Osteocyte (in vitro differentiated cells): ENCODE measurements at regions not wholly inside any gene's neighbourhood (a gene's known extent, or its start where the extent isn't known, plus 50 kb on each side); places are given as distances from the start of the nearest gene placed in this dataset.

Source experiments
- DNase-seq: peaks from one replicate; pipeline ENCODE4 v3.0.0; 2021; ENCODE audit warnings: mixed read lengths; ENCODE audit not compliant: unreplicated experiment; ENCODE audit errors: extremely low spot score
- H3K27ac Mint-ChIP-seq: one replicate; pipeline ENCODE4 v1.8.0; 2021; ENCODE audit warnings: mild to moderate bottlenecking, mixed read lengths; ENCODE audit not compliant: unreplicated experiment
- H3K27me3 Mint-ChIP-seq: one replicate; pipeline ENCODE4 v1.8.0; 2021; ENCODE audit warnings: mixed read lengths; ENCODE audit not compliant: unreplicated experiment
- H3K36me3 Mint-ChIP-seq: one replicate; pipeline ENCODE4 v1.8.0; 2021; ENCODE audit warnings: mixed read lengths; ENCODE audit not compliant: unreplicated experiment
- H3K4me1 Mint-ChIP-seq: one replicate; pipeline ENCODE4 v1.8.0; 2021; ENCODE audit warnings: mixed read lengths; ENCODE audit not compliant: unreplicated experiment
- H3K4me3 Mint-ChIP-seq: one replicate; pipeline ENCODE4 v1.8.0; 2021; ENCODE audit warnings: mild to moderate bottlenecking, moderate library complexity, mixed read lengths; ENCODE audit not compliant: unreplicated experiment
- H3K9me3 Mint-ChIP-seq: one replicate; pipeline ENCODE4 v1.8.0; 2021; ENCODE audit warnings: mixed read lengths; ENCODE audit not compliant: unreplicated experiment
- CTCF ChIP-seq: fragments of 200-600 bp; sonication (generic); IDR thresholded peaks from 2 replicates; pipeline ENCODE4 v1.5.0; 2021; ENCODE audit warnings: antibody characterized with exemption, mild to moderate bottlenecking, moderate library complexity

DNA sequence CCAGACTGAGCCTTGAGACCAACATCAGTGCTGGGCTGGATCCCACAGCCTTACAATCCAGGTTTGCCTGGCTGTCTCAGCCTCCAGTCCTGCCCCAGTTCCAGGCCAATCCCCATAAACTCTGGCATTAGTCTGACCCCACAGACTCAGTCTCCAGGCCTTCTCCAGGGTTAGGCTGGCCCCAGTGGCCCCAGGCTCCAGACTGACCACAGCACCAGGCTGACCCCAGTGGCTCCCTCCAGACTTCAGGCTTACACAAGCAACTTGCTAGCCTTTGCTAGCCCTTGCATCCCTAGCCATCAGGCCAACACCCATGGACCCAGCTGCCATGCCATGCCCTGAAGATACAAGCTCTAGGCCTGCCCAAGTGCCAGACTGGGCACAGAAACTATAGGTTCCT lies 1326.0 kb upstream of the C9orf72 start:
- H3K9me3 Mint-ChIP-seq: peaks cover 14% of the 10 kb centered on the region
- no peaks in the 10 kb centered on the region for H3K27me3 Mint-ChIP-seq
- no peak overlapping the region for H3K27ac Mint-ChIP-seq
- TF ChIP-seq CTCF: no peak
- H3K4me1 Mint-ChIP-seq: no peaks in the 10 kb centered on the region
- H3K36me3 Mint-ChIP-seq: no peaks in the 10 kb centered on the region
- no peak overlapping the region for H3K4me3 Mint-ChIP-seq
- no peak for DNase-seq

DNA sequence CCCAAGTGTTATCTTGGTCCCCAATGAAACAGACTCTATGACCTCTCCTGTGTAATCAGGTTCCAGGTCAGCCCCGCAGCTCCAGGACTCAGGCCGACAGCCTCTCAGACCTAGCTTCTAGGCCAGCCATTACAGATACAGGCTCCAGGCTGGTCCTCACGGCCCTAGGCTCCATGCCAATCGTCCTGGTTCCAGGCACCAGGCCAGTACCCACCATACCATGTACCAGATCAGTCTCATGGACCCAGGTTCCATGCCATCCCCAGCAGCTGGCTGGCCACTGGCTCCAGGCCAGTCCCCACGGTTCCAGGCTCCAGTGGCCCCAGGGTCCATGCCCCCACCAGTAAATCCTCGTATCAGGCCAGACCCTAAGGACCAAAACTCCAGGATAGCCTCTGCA lies 1326.6 kb upstream of the C9orf72 start:
- DNase-seq: no peak
- peaks cover 14% of the 10 kb centered on the region for H3K9me3 Mint-ChIP-seq
- no peak overlapping the region for H3K4me3 Mint-ChIP-seq
- TF ChIP-seq CTCF: no peak
- no peaks in the 10 kb centered on the region for H3K27me3 Mint-ChIP-seq
- no peaks in the 10 kb centered on the region for H3K36me3 Mint-ChIP-seq
- no peak overlapping the region for H3K27ac Mint-ChIP-seq
- no peaks in the 10 kb centered on the region for H3K4me1 Mint-ChIP-seq

GRCh38 chr9:28900406-28900805 lies 1327.1 kb upstream of the C9orf72 start:
- Mint-ChIP-seq H3K27me3 (no peaks in the 10 kb centered on the region), H3K9me3 (peaks cover 14% of the 10 kb centered on the region)

DNA sequence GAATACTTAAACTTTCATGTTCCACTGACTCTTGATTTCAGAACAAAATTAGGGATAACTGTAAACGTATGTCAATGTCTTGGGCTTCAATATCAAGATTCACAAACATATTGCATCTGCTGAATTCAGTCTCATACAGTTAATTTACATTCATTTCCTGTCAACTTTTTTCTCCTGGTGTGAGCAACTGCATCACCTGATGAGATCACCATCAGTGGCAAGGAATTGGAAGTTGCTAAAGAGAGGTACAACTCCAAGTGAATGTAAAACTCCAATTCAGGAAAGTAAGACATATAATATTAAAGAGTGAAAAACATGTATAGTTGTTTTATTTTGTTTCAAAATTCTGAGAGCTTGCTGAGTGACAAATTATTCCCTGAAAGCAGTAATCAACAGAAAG lies 1336.2 kb upstream of the C9orf72 start:
- Mint-ChIP-seq H3K27me3 (no peaks in the 10 kb centered on the region), H3K4me3 (no peak overlapping the region), H3K27ac (no peak overlapping the region), H3K9me3 (no peaks in the 10 kb centered on the region), H3K4me1 (no peaks in the 10 kb centered on the region), H3K36me3 (no peaks in the 10 kb centered on the region)
- DNase-seq: no peak
- TF ChIP-seq CTCF: no peak

More at GRCh38 chr9:28900406-28900805, 1327.1 kb upstream of the C9orf72 start:
- H3K4me1 Mint-ChIP-seq: no peaks in the 10 kb centered on the region
- TF ChIP-seq CTCF: no peak
- no peak overlapping the region for H3K4me3 Mint-ChIP-seq
- no peak for DNase-seq
- no peaks in the 10 kb centered on the region for H3K36me3 Mint-ChIP-seq
- H3K27ac Mint-ChIP-seq: no peak overlapping the region

GRCh38 chr9:28912621-28913020 lies 1339.3 kb upstream of the C9orf72 start:
- Mint-ChIP-seq H3K27ac (no peak overlapping the region), H3K36me3 (no peaks in the 10 kb centered on the region), H3K4me3 (no peak overlapping the region), H3K9me3 (no peaks in the 10 kb centered on the region), H3K4me1 (no peaks in the 10 kb centered on the region), H3K27me3 (no peaks in the 10 kb centered on the region)
- TF ChIP-seq CTCF: no peak
- DNase-seq: no peak
